IMR-90 (cell line): ENCODE measurements at regions not wholly inside any gene's neighbourhood (a gene's known extent, or its start where the extent isn't known, plus 50 kb on each side); places are given as distances from the start of the nearest gene placed in this dataset.

Source experiments
- BHLHE40 ChIP-seq: fragments of 150-350 bp; IDR thresholded peaks from 2 replicates; pipeline ENCODE4 v1.6.1; 2016; ENCODE audit warnings: mild to moderate bottlenecking, low read depth, low read length
- CHD1 ChIP-seq: IDR thresholded peaks from 2 replicates; pipeline ENCODE4 v1.6.1; 2012; ENCODE audit warnings: low read depth, low read length, improper control_type of control experiment
- CTCF ChIP-seq: conservative IDR thresholded peaks from 2 replicates; pipeline ENCODE4 v1.5.1; 2012; ENCODE audit warnings: mild to moderate bottlenecking, low read depth, low read length, improper control_type of control experiment
- ELK1 ChIP-seq: fragments of 150-350 bp; IDR thresholded peaks from 2 replicates; pipeline ENCODE4 v1.6.1; 2016; ENCODE audit warnings: low read depth, mild to moderate bottlenecking, low read length, moderate library complexity, borderline replicate concordance
- MAFK ChIP-seq: IDR thresholded peaks from 2 replicates; pipeline ENCODE4 v1.6.1; 2012; ENCODE audit warnings: low read depth, low read length, improper control_type of control experiment
- MAZ ChIP-seq: IDR thresholded peaks from 2 replicates; pipeline ENCODE4 v1.6.1; 2012; ENCODE audit warnings: low read depth, mild to moderate bottlenecking, low read length, improper control_type of control experiment, moderate library complexity, borderline replicate concordance
- POLR2A ChIP-seq: IDR thresholded peaks from 2 replicates; pipeline ENCODE4 v1.6.1; 2012; ENCODE audit warnings: mild to moderate bottlenecking, low read depth, low read length
- RAD21 ChIP-seq: IDR thresholded peaks from 2 replicates; pipeline ENCODE4 v1.6.1; 2012; ENCODE audit warnings: low read length, improper control_type of control experiment
- RCOR1 ChIP-seq: IDR thresholded peaks from 2 replicates; pipeline ENCODE4 v1.6.1; 2012; ENCODE audit warnings: mild to moderate bottlenecking, low read length, improper control_type of control experiment; ENCODE audit not compliant: insufficient replicate concordance
- RFX5 ChIP-seq: IDR thresholded peaks from 2 replicates; pipeline ENCODE4 v1.8.0; 2012; ENCODE audit warnings: low read depth, mild to moderate bottlenecking, low read length, moderate library complexity
- SMC3 ChIP-seq: fragments of 150-350 bp; IDR thresholded peaks from 2 replicates; pipeline ENCODE4 v1.6.1; 2016; ENCODE audit warnings: low read depth, mild to moderate bottlenecking, antibody characterized with exemption, low read length, moderate library complexity
- USF2 ChIP-seq: fragments of 150-350 bp; IDR thresholded peaks from 2 replicates; pipeline ENCODE4 v1.6.1; 2017; ENCODE audit warnings: mild to moderate bottlenecking, antibody characterized with exemption, low read length, low read depth

- TF ChIP-seq CTCF: no peak
- TF ChIP-seq SMC3: no peak
- TF ChIP-seq POLR2A: no peak
- TF ChIP-seq CHD1: no peak
- TF ChIP-seq ELK1: no peak
- no peak for TF ChIP-seq RAD21
- TF ChIP-seq BHLHE40: no peak
- no peak for TF ChIP-seq MAZ
- no peak for TF ChIP-seq MAFK
- no peak for TF ChIP-seq RFX5
- no peak for TF ChIP-seq USF2
- TF ChIP-seq RCOR1: no peak
These were observed 558.3 kb upstream of the GRIA3 start for GRCh38 chrX:122625821-122626220.
